ENCODE measurements at regions not wholly inside any gene's neighbourhood (a gene's known extent, or its start where the extent isn't known, plus 50 kb on each side); places are given as distances from the start of the nearest gene placed in this dataset.

- TF ChIP-seq CTCF (IDR thresholded peaks at IDR 0.05) (no peak), POLR2A (IDR thresholded peaks at IDR 0.05) (no peak)
Observed at GRCh38 chr3:54053882-54054281, 68.5 kb upstream of the CACNA2D3 start.

All from thyroid gland (tissue), 4 donors.